ENCODE measurements at regions not wholly inside any gene's neighbourhood (a gene's known extent, or its start where the extent isn't known, plus 50 kb on each side); places are given as distances from the start of the nearest gene placed in this dataset.
"Not testable (repeated sequence)": the region's sequence is repeated elsewhere in the genome, so short reads cannot be mapped to it uniquely, and the experiment has no call there.

DNA sequence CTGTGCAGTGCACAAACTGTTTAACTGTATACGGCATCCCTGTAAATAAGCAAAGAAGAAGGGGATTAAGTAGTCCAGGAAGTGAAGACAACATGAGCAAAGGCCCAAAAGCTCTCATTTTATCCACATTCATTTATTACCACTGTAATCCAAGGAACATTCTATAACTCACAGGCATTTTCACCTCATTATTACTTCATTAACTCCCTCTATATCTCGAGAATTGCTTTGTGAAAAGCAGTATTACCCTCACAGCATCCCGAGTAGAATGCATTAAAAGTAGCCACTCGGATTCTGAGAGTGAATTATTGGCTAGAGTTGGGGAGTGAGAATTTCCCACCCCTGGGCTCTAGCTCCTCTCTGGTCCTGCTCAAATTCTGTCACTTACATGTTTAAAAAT, 51.0 kb upstream of the CHCHD3 start:
- DNase-seq (ENCODE audit: low spot score), result no peak

DNA sequence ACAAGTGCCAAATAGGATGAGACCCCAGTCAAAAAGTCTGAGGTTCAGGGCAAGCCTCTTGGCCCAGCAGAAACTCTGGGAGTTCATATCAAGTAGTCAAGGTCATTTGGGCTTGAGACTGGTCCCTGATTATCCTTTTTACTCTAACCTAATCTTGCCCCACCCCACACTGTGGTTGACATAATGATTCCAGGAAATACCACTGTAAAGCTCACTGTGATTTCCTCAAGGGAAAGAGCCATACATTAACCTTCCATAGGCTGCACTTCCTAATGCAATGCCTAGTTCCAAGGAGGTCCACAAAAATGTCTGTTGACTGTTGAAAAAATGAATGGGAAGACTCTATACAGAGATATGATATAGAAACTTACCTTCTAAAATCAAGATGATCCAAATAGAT, 52.9 kb upstream of the CHCHD3 start:
- DNase-seq (ENCODE audit: low spot score), result no peak

DNA sequence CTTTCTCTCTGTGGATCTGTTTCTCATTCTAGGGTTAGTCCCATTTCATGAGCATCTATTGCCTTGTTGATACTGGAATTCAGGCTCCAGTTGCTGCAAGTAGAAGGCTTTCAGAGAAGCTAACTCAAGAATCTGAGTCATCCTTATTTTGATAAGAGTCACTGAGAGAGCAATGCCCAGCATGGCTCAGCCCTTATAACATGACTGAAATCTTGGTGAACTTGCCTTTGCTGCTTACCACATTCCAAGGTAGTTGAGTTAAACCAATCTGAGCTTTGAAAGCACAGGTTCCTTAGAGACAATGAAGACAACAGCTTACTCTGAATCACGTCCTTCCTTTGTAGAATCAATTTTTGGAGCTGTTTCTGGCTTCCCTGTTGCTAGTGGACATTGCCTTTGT, 53.6 kb upstream of the CHCHD3 start:
- DNase-seq (ENCODE audit: low spot score), result peak; percentile 8

DNA sequence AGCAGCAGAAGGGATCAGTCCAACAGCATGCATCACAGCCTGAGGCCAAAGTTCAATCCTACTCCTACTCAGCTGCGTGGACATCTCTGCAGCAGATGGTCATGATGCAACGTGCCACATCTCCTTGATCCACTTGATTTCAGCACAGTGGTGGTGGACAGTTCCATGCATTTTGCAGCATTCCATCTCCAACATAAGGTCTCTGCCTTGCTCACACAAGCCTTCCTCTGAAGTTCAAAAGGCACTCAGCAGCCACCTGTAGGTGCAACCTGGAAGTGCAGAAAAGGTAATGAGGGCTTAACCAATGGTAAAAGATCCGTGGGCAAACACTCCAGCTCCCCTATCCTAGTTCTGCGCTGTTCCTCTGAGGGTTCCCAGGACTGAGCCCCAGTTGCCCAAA, 57.5 kb upstream of the CHCHD3 start:
- peak; percentile 42 for DNase-seq (ENCODE audit: low spot score)

DNA sequence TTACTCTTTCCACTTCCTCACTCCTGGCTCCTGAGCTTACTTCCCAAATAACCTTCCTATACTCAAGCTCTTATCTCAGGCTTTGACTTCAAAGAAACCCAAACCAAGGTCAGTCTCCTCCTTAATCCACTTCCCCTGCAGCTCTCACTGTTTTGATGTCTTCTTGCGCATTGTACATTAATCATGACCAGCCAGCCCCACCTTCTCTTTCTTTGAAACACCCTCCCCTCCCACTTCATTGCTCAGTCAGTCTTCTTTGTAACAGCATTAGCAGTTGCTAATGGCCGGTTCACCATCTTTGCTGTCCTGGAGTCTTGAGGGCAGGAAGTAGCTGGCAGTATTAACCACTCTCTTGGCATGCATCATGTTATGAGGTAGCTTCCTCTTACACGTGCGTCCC, 57.9 kb upstream of the CHCHD3 start:
- no peak for DNase-seq (ENCODE audit: low spot score)

DNA sequence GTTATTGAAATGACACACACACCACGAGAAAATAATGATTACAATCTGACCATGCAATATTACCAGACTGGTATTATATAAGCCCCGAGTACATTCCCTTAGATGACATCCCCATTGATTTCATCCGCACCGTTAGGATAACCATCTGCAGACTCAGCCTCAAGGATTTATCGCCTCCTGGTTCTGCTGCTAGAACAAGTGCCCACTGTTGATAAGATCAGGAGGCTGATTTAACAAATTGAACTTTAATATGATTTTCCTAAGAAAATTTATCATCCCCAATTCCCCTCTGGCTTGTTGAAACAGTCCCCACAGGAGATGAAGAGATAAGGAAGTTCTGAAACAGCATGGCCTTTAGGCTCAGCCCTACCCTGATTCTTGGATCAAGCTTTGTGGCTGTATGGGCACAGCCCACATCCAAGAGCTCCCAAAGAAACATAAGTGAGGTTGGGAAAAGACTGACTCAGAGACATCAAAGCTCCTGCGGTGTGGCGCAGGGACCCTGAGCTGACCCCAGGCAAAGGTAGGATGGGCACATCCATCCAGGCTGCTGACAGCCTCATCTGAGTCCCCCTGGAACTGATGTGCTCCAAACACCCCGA, 59.2 kb upstream of the CHCHD3 start:
- no peak for DNase-seq (ENCODE audit: low spot score)

DNA sequence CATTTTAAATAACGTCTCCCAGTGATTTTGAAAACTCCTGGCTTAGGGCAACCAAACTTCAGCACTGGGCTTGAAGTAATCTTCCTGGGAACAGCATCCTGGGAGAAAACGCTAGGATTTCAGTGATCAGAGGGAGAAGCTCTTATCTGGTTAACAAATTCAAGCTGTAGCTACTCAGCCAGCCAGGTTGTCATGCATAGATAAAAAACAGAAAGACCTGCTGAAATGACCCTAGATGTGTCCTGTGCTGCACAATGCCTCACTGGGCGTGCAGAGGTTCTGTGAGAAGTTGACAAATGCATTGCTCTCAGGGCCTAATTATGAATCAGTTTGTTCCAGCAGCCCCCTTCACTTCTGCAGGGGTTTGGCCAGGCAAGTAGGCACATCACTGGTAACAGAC, 68.9 kb upstream of the CHCHD3 start:
- DNase-seq (ENCODE audit: low spot score), result no peak

DNA sequence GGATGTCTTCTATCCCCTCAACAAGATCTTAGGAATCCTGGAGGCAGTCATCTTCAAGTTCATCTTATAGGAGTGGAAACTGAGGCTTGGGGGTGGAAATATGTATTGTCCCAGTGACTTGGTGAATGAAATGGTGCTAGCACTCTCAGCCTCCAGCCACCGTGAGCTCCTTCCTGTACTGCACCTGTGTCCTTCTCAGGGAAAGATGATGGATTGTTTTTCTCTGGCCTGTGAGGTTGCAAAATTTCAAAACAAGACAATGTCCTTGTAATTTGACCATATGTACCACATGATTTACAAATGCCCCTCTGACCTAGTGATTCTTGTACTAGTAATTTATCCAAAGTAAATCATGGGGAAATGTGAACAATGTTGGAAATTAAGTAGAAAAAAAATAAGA, 71.0 kb upstream of the CHCHD3 start:
- no peak for DNase-seq (ENCODE audit: low spot score)

DNA sequence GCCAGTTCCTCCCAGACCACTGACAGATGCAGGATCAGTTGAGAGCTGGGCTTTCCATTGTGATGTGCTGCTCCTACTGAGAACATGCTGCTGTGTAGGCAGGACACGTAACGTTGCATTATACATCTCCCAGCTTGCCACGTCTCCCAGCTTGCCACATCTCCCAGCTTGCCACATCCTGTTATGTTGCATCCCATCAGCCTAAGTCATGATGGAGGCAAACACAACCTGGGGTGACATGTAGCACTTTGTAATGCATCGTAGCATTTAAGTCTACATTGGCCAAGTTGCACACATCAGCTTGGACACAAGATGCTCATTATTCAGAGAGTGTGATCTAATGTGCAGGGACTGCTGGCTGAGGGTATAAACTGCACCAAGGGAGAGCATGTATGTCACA, 73.3 kb upstream of the CHCHD3 start:
- DNase-seq (ENCODE audit: low spot score), result no peak

DNA sequence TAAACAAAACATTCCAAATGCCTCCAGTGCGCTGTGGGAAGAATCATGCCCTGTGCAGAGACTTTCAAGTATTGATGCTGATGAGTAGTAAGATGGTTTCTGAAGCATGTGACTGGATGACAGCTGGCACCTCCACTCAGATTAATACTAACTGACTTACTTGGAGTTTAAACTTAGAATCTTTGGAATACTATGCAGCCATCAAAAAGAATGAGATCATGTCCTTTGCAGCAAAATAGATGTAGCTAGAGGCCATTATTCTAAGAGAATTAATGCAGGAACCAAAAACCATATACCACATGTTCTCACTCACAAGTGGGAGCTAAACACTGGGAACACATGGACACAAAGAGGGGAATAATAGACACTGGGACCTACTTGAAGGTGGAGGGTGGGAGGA, 73.8 kb upstream of the CHCHD3 start:
- DNase-seq (ENCODE audit: low spot score), result no peak

DNA sequence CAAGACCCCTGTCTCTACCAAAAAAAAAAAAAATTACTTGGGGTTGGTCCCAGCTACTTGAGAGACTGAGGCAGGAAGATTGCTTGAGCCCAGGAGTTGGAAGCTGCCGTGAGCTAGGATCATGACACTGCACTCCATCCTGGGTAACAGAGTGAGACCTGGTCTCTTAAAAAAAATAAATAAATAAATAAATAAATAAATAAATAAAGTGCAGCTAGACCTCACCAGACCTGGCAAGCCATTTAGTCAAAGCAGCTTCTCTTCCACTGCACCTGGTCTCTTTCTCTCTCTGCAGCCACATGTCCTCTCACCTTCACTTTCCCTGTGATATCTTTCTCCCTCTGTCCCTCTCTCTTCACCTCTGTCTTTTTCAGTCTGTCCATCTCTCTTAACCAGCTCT, 75.2 kb upstream of the CHCHD3 start:
- DNase-seq (ENCODE audit: low spot score), result no peak

DNA sequence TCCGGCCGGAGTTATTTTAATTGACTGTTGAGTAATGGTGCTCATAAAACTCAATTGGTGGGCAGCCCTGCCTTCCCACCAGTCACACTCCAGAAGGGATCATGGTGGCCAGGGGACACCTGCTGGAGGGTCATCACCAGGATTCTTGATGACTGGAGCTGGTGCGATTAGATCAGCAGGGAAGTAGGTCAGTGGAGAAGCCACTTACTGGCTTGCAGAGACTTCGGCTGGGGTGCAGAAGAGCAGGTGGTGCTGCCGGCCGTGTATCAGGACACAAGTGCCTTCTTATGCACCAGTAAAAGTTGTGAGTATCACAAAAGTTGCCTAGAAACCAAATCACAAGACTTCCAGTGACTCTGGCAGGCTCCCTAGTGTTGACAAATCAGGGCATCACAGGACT, 82.6 kb upstream of the CHCHD3 start:
- no peak for DNase-seq (ENCODE audit: low spot score)

DNA sequence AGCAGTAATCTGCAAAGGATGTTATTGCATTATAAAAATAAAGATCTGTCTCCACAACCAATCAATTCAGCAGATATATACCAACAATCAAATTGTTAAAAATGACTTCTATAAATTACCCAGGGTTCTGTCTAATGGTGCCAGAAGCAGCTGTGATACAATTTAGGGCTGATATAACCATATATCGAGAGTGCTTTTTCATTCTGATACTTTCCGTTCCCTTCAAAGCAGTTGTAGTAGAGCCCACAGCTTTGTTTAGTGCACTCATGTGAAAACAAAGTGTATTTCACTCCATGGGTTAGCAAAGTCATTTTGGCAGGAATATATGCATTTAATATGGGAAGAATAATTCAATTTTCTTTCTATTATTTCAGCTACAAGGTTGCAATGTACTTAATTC, 83.1 kb upstream of the CHCHD3 start:
- no peak for DNase-seq (ENCODE audit: low spot score)

DNA sequence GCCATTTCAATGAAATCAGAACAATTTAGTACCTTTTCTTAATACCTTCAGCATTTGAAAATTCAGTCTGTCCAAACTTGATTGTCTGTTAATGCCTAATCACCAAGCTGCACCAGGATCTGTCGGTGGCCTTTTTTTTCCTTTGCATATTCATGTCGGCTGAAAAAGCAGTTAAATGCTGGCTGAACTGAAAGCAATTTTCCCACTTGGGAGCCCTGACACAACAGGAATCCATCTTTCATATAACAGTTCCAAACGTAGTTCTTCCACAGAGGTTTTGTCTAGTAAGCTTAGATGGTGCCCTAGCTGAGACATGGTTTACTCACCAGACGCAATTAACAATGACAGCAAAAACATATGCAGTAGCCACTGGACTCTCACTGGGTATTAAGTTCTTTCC, 83.6 kb upstream of the CHCHD3 start:
- no peak for DNase-seq (ENCODE audit: low spot score)

DNA sequence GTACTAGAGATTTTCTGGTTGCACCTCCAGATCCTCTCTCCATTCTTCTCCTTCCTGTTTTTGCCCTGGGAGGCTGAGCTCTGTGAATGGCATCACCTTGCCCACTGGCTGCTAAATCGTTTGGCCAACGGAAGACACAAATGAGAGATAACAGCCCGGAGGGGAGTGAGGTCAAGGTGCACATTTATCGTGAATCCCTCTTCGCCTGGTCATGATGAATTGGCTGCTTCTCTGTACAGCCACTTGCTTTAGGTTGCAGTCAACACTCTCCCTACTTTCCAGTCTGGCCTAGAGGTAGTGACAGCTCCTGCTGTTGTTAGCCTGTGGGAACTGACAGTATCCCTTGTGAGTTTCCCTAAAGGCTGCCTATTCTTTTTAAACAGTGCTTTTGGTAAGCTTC, 85.4 kb upstream of the CHCHD3 start:
- no peak for DNase-seq (ENCODE audit: low spot score)

DNA sequence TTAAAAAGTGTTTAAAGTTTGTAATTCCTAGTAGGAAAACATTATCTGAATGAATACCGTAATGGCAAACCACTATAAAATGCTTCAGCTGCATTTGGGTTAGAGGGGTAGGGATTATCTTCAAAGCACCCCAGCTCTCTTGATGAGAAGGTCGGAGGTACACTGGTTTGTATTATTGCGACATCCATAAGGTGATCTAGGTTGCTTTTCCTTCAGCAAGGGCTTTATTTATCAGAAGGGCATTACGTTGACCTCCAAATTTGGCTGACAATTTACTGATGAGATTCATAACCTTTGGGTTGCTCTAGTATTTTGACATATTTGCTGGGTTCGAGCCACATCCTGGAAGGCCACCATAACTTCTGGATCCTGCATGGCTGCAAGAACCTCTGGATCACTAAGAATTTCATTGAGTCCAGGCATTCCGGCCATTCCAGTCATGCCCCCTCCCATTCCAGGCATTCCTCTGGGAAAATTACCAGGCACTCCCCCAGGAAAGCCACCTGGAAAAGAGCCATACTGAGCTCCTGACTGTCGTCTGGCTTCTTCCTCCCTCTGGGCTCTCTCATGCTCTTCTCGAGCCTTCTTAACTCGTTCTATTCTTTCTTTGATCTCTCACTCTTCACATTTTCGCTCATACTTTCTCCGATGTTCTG, 83.6 kb upstream of the EXOC4 start:
- not testable (repeated sequence) for DNase-seq (ENCODE audit: low spot score)

DNA sequence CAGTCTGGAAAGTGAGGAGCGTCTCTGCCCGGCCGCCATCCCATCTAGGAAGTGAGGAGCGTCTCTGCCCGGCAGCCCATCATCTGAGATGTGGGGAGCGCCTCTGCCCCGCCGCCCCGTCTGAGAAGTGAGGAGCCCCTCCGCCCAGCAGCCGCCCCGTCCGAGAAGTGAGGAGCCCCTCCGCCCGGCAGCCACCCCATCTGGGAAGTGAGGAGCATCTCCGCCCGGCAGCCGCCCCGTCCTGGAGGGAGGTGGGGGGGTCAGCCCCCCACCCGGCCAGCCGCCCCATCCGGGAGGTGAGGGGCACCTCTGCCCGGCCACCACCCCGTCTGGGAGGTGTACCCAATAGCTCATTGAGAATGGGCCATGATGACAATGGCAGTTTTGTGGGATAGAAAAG, 75.4 kb upstream of the EXOC4 start:
- DNase-seq (ENCODE audit: low spot score), result not testable (repeated sequence)

DNA sequence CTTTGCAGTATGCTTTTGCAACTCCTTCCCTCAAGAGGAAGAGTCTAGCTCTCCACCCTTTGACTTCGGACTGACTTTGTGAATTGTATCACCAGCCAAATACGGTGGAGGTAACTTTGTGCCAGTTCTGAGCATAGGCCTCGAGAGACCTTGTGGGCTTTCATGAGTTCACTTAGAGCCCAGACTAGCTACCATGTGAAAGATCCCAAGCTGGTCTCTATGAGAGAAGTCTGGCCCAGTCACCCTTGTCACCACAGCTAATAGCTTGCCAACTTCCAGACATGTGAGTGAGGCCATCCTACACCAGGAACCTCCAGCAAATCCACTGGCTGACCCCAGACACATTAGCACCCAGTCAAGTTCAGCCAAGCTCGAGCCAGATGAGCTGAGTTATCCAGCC, 72.2 kb upstream of the EXOC4 start:
- DNase-seq (ENCODE audit: low spot score), result no peak

DNA sequence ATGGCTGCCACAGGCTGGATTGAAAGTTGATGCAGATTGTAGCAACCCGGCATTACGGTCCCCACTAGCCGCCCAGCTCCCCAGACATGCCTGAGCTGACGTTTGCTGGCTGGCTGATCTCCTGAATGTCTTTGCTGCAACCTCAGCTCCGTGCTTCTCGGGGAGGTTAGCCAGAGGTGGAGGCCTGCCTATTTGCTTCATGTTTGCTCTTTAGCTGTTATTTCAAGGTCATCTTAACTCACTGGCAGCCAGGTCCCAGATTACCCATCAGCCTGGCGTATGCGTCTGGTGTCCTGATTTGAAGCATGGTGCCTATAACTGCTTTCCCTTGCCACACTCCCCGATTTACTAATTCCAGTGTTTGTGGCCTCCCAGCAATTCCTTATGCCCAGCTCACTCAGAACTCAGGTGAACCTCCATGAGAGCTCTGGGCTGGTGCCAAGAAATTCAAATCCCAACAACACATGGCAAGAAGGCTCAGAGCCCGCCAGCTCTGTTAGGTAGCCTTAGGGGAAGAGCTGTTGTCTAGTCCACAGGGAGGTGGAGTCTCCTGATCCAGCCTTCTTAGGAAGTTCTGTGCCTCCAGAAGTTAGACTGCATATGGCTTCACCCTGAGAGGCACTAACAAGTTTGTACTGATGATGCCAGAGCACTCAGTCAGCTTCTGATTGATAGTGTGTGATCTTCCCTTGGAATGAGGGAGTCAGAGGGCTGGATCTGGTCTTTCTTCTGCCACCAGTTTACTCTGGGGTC, 69.7 kb upstream of the EXOC4 start:
- DNase-seq (ENCODE audit: low spot score), result no peak

DNA sequence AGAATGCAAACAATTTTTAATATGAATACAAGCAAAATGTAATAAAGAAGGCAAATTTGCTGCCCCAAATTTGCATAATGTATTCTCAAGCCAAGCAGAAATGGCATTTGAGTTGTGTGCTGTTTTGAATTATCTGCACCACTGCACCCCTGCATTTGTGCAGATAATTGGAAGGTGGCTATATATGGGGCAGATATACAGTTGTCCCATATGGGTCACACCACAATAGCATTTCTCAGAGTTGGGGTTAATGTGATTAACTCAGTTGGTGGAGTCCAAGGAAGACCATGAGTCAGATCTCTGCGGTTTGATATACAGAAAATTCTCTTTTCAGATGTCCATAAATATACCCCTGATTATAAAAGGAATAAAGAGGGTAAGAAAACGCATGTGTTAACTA, 68.9 kb upstream of the EXOC4 start:
- DNase-seq (ENCODE audit: low spot score), result no peak

DNA sequence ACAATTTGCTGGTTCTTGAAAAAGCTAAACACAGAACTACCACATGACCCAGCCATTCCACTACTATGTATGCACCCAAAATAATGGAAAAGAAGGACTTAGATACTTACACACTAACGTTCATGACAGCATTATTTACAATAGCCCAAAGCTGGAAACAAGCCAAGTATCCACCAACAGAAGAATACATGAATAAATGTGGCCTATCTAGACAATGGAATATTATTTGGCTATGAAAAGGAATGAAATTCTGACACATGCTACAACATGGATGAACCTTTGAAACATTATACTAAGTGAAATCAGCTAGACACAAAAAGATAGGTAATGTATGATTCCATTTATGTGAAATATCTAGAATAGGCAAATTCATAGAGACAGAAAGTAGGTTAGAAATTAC, 67.4 kb upstream of the EXOC4 start:
- DNase-seq (ENCODE audit: low spot score), result no peak

DNA sequence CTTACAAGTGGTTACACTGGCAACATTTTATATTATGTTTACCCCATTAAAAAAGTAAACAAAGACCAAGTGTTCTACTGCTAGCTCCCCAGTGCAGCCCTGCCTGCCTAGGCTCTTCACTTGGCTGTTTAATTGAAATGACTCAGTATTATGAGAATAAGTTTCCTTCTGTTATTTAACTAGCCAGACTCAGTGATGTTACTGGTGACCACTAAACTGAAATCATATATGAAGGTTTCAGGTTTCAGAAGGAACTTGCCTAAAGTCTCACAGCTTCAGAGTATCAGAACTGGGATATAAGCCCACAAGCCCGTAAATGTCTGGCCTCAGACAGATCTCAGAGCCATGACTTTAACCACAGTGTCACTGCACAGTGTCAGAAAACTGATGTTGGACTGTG, 66.8 kb upstream of the EXOC4 start:
- DNase-seq (ENCODE audit: low spot score), result no peak

DNA sequence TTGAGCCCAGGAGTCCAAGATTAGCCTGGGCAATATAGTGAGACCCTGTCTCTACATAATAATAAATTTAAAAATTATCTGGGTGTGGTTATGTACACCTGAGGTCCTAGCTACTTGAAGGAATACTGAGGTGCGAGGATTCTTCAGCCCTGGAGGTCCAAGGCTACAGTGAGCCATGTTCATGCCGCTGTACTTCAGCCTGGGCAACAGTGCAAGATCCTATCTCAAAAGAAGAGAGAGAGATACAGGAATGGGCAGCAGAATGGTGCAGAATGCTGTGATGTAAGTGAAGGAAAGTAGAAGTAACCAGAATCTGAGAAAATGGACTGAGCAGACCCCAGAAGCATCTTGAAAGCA, 62.7 kb upstream of the EXOC4 start:
- no peak for DNase-seq (ENCODE audit: low spot score)

DNA sequence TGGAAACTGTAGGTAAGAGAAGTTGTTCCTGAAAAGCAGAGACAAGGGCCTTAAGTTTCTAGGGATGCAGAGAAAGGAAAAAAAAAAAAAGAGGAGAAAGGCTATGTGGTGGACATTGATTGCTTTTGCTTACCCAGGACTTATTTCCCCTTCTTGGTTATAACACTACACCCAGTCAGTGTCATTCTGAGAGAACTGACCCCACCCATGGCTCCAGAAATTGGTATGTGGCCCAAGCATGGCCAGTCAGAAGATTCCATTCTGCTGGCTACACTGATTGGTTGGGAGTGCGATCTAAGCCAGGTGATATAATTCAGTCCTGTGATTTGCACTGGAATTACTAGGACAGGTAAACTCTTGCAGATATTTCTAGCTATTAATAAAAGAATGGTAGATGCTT, 62.2 kb upstream of the EXOC4 start:
- DNase-seq (ENCODE audit: low spot score), result no peak
